HepG2 (cell line): ENCODE measurements at regions not wholly inside any gene's neighbourhood (a gene's known extent, or its start where the extent isn't known, plus 50 kb on each side); places are given as distances from the start of the nearest gene placed in this dataset.

Experiments
- ATAC-seq: fragments of 200-7000 bp; cut with Tn5 transposase; 3 replicates; pipeline ENCODE4 v1.9.1; 2020; ENCODE audit warnings: mild to moderate bottlenecking, moderate library complexity
- BruUV-seq: library from RNA; stranded (reverse); fragments of 400-500 nt; replicated peaks from 2 replicates; lab custom pipeline; 2021; lab: Mats Ljungman, UMichigan
- CTCF ChIA-PET: fragments of 300-600 bp; formaldehyde crosslinking; extraction: SDS; loops from one replicate; lab custom pipeline; 2021; ENCODE audit warnings: low total read pairs, inconsistent platforms, low intra/inter-chr PET ratio; lab: Yijun Ruan, JAX
- POLR2A ChIA-PET: fragments of 350-600 bp; sonication (Branson Sonifier 250); formaldehyde crosslinking; loops from one replicate; lab custom pipeline; 2020; ENCODE audit warnings: antibody characterized with exemption, inconsistent platforms; lab: Yijun Ruan, JAX
- DNase-seq: peaks from one replicate; pipeline ENCODE4 v3.0.0-alpha.2; 2015; ENCODE audit warnings: low spot score
- FAIRE-seq: peaks from 3 replicates; lab custom pipeline; 2011; peaks lifted over from hg19 to GRCh38; lab: Jason Lieb, UNC
- H2AFZ ChIP-seq: one replicate; pipeline ENCODE4 v1.6.1; 2011; ENCODE audit warnings: low read length, inconsistent platforms
- H3K27ac ChIP-seq: fragments of 300-600 bp; 3 replicates; pipeline ENCODE4 v1.8.0; 2011; ENCODE audit warnings: mixed run types, mild to moderate bottlenecking, mixed read lengths, low read length, inconsistent platforms; ENCODE audit not compliant: insufficient read depth; ENCODE audit errors: extremely low read length
- H3K27me3 ChIP-seq, 2 experiments: fragments of 200-600 bp in 1 of 2; 2 replicates in 1 of 2; 3 replicates in 1 of 2; pipeline versions ENCODE4 v1.6.0 to v1.8.0; 2011; ENCODE audit warnings: low read length in 2 of 2, mild to moderate bottlenecking in 2 of 2, moderate library complexity in 2 of 2, inconsistent platforms in 1 of 2; ENCODE audit not compliant: insufficient read depth in 2 of 2, control insufficient read depth in 1 of 2
- H3K36me3 ChIP-seq, 2 experiments: fragments of 200-600 bp in 1 of 2; replicated peaks in 1 of 2; 2 replicates in 1 of 2; 3 replicates in 1 of 2; pipeline versions ENCODE4 v1.5.1 to v1.8.0; 2011; ENCODE audit warnings: low read length in 2 of 2, inconsistent platforms in 1 of 2; ENCODE audit not compliant: insufficient read depth in 2 of 2, control insufficient read depth in 1 of 2
- H3K4me1 ChIP-seq: 2 replicates; pipeline ENCODE4 v1.5.1; 2012; ENCODE audit warnings: low read length, inconsistent platforms; ENCODE audit not compliant: insufficient read depth
- H3K4me2 ChIP-seq: 2 replicates; pipeline ENCODE4 v1.6.0; 2011; ENCODE audit warnings: low read depth, low read length, inconsistent platforms
- H3K4me3 ChIP-seq, 3 experiments: fragments of 200-600 bp in 1 of 3; sonication (generic), shearing (Covaris generic) in 1 of 3; replicated peaks in 1 of 3; 2 replicates each; pipeline ENCODE4 v1.5.1; 2011 to 2016; ENCODE audit warnings: low read length in 3 of 3, inconsistent platforms in 2 of 3, low read depth in 2 of 3, mild to moderate bottlenecking in 2 of 3, control low read depth in 1 of 3, mixed read lengths in 1 of 3; ENCODE audit not compliant: insufficient read depth in 1 of 3
- H3K79me2 ChIP-seq: one replicate; pipeline ENCODE4 v1.6.1; 2011; ENCODE audit warnings: low read length, inconsistent platforms; ENCODE audit not compliant: insufficient read depth
- H3K9ac ChIP-seq: 2 replicates; pipeline ENCODE4 v1.6.0; 2011; ENCODE audit warnings: mild to moderate bottlenecking, low read depth, low read length, inconsistent platforms; ENCODE audit not compliant: insufficient read depth
- H3K9me3 ChIP-seq: 2 replicates; pipeline ENCODE4 v1.5.1; 2012; ENCODE audit warnings: mild to moderate bottlenecking, low read length
- H4K20me1 ChIP-seq: 2 replicates; pipeline ENCODE4 v1.6.0; 2011; ENCODE audit warnings: inconsistent platforms, mild to moderate bottlenecking, low read length, moderate library complexity; ENCODE audit not compliant: insufficient read depth
- CEBPB ChIP-seq: IDR thresholded peaks from 2 replicates; pipeline ENCODE4 v1.6.1; 2011; ENCODE audit warnings: low read depth, low read length, improper control_type of control experiment, borderline replicate concordance
- DNMT1 ChIP-seq: sonication (generic); formaldehyde crosslinking; IDR thresholded peaks from 2 replicates; pipeline ENCODE4 v1.5.1; 2020; ENCODE audit warnings: mild to moderate bottlenecking, missing genetic modification reagents
- EED ChIP-seq: sonication (generic); formaldehyde crosslinking; IDR thresholded peaks from 2 replicates; pipeline ENCODE4 v1.5.0; 2020; ENCODE audit warnings: mild to moderate bottlenecking, missing genetic modification reagents
- ELF1 ChIP-seq: sonication (generic); formaldehyde crosslinking; IDR thresholded peaks from 2 replicates; pipeline ENCODE4 v1.4.0; 2020; ENCODE audit warnings: missing genetic modification reagents
- HNF4A ChIP-seq: sonication (generic); formaldehyde crosslinking; IDR thresholded peaks from 2 replicates; pipeline ENCODE4 v1.4.0; 2020; ENCODE audit warnings: missing genetic modification reagents
- REXO4 ChIP-seq: sonication (generic); formaldehyde crosslinking; IDR thresholded peaks from 2 replicates; pipeline ENCODE4 v1.8.0; 2022; ENCODE audit warnings: missing genetic modification reagents, mild to moderate bottlenecking, borderline replicate concordance
- SUZ12 ChIP-seq: fragments of 150-350 bp; IDR thresholded peaks from 2 replicates; pipeline ENCODE4 v1.6.1; 2014; ENCODE audit warnings: low read depth, low read length
- TAF15 ChIP-seq: fragments of 200-400 bp; formaldehyde crosslinking; IDR thresholded peaks from one replicate; pipeline ENCODE4 v1.6.1; 2018; ENCODE audit warnings: mild to moderate bottlenecking, low read depth, low read length; ENCODE audit not compliant: poor library complexity, severe bottlenecking
- ZMYM2 ChIP-seq: sonication (generic); formaldehyde crosslinking; IDR thresholded peaks from 2 replicates; pipeline ENCODE4 v1.8.0; 2022; ENCODE audit warnings: mild to moderate bottlenecking, missing genetic modification reagents
- ZNF207 ChIP-seq: fragments of 450-650 bp; IDR thresholded peaks from 2 replicates; pipeline ENCODE4 v1.6.1; 2016; ENCODE audit warnings: antibody characterized with exemption, borderline replicate concordance
- ZNF33B ChIP-seq: sonication (generic); formaldehyde crosslinking; IDR thresholded peaks from 2 replicates; pipeline ENCODE4 v1.5.1; 2020; ENCODE audit warnings: mild to moderate bottlenecking, missing genetic modification reagents
- WGBS: methylation state at CpG from one replicate; pipeline ENCODE4 v1.1.6; 2017; ENCODE audit warnings: low lambda C conversion rate; 5-methylcytosine and 5-hydroxymethylcytosine counted together
- in situ Hi-C: cut with HindIII; loops from 2 replicates; pipeline ENCODE4 v1.10.0; 2017; ENCODE audit warnings: low pct_unique_long_range_greater_than_20kb; ENCODE audit not compliant: extremely low pct_ligation_motif_present
- intact Hi-C: fragments of 100-400 bp; cut with micrococcal nuclease; formaldehyde crosslinking; loops from one replicate; pipeline ENCODE4 v1.10.0; 2022; ENCODE audit not compliant: unreplicated experiment
- TF ChIP-seq, protein P1 (sequence below): IDR thresholded peaks from 2 replicates; pipeline ENCODE4 v1.6.1; 2012; ENCODE audit warnings: low read depth, low read length, improper control_type of control experiment
- TF ChIP-seq, protein P2 (sequence below): sonication (generic); formaldehyde crosslinking; IDR thresholded peaks from 2 replicates; pipeline ENCODE4 v1.8.1; 2023; ENCODE audit warnings: mild to moderate bottlenecking, moderate library complexity, missing genetic modification reagents
- TF ChIP-seq, protein P3 (sequence below): sonication (generic); formaldehyde crosslinking; IDR thresholded peaks from 2 replicates; pipeline ENCODE4 v1.4.0; 2020; ENCODE audit warnings: missing genetic modification reagents
- TF ChIP-seq, protein P4 (sequence below): sonication (generic); formaldehyde crosslinking; IDR thresholded peaks from 2 replicates; pipeline ENCODE4 v1.4.0; 2020; ENCODE audit warnings: missing genetic modification reagents, mild to moderate bottlenecking, borderline replicate concordance

DNA sequence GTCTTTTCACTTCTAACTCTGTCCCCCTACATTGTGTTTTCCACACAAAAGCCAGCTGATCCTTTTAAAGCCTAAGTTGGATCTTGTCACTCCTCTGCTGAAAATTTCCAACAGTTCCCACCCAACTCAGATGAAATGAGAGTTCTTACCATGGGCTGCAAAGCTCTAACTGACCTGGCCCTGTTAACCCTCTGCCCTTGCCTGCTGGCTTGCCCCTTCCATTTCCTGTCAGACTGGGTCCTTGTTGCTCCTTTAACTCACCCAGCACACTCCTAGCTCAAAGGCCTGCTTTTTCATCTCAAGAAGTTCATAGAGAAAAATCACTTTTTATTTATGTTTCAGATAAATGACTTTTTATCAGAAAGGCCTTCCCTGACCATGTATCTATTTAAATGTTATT, 66.5 kb upstream of the HEY2 start (continued):
- no peak for TF ChIP-seq TAF15
- TF ChIP-seq ZNF33B (CRISPR knock-in tag), result no peak
- TF ChIP-seq, protein P1, sequence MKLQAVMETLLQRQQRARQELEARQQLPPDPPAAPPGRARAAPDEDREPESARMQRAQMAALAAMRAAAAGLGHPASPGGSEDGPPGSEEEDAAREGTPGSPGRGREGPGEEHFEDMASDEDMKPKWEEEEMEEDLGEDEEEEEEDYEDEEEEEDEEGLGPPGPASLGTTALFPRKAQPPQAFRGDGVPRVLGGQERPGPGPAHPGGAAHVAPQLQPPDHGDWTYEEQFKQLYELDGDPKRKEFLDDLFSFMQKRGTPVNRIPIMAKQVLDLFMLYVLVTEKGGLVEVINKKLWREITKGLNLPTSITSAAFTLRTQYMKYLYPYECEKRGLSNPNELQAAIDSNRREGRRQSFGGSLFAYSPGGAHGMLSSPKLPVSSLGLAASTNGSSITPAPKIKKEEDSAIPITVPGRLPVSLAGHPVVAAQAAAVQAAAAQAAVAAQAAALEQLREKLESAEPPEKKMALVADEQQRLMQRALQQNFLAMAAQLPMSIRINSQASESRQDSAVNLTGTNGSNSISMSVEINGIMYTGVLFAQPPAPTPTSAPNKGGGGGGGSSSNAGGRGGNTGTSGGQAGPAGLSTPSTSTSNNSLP, result no peak
- TF ChIP-seq, protein P2, sequence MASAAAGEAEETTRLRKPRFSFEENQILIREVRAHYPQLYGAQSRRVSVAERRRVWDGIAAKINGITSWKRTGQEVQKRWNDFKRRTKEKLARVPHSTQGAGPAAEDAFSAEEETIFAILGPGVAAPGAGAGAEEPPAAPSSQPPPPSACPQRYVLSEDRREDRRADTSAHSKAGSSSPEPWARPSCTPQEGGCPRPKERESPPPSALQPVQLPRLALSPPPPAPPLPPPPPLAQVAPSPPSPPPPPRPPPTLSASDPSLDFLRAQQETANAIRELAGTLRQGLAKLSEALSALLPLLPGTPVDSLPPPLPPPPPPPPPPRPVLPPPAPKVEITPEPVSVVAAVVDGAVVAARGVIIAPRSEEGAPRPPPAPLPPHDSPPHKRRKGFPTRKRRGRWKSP (CRISPR knock-in tag), result no peak

DNA sequence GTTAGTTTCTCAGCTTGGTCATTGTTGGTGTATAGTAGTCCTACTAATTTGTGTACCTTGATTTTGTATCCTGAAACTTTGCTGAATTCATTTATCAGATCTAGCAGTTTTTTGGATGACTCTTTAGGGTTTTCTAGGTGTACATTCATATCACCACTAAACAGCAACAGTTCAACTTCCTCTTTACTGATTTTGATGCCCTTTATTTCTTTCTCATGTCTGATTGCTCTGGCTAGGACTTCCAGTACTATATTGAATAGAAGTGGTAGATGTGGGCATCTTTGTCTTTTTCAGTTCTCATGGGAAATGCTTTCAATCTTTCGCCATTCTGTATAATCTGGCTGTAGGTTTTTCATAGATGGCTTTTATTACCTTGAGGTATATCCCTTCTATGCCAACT, 61.3 kb upstream of the HEY2 start:
- Histone ChIP-seq H3K4me2 (no peak overlapping the region), H3K79me2 (no peaks in the 10 kb centered on the region), H3K27ac (no peak overlapping the region), H3K9me3 (no peaks in the 10 kb centered on the region), H3K27me3 (no peaks in the 10 kb centered on the region), H3K4me3 (no peak overlapping the region), H3K36me3 (no peaks in the 10 kb centered on the region), H4K20me1 (no peaks in the 10 kb centered on the region), H3K9ac (no peak overlapping the region), H3K4me1 (no peaks in the 10 kb centered on the region), H2AFZ (no peak overlapping the region)
- no TSS peak for BruUV-seq
- DNase-seq (no peak), FAIRE-seq (no peak), ATAC-seq (no peak)
- 3% methylated on average over 1 of the region's 1 CpG for WGBS
- ChIA-PET POLR2A (no interaction called here), CTCF (no interaction called here)
- in situ Hi-C loops, result no loop called here
- intact Hi-C loops, result no loop called here
- no peak for TF ChIP-seq REXO4 (CRISPR knock-in tag)
- no peak for TF ChIP-seq EED (CRISPR knock-in tag)
- TF ChIP-seq, protein P3, sequence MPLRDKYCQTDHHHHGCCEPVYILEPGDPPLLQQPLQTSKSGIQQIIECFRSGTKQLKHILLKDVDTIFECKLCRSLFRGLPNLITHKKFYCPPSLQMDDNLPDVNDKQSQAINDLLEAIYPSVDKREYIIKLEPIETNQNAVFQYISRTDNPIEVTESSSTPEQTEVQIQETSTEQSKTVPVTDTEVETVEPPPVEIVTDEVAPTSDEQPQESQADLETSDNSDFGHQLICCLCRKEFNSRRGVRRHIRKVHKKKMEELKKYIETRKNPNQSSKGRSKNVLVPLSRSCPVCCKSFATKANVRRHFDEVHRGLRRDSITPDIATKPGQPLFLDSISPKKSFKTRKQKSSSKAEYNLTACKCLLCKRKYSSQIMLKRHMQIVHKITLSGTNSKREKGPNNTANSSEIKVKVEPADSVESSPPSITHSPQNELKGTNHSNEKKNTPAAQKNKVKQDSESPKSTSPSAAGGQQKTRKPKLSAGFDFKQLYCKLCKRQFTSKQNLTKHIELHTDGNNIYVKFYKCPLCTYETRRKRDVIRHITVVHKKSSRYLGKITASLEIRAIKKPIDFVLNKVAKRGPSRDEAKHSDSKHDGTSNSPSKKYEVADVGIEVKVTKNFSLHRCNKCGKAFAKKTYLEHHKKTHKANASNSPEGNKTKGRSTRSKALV (CRISPR knock-in tag), result no peak
- no peak for TF ChIP-seq ZMYM2 (CRISPR knock-in tag)
- TF ChIP-seq ELF1 (CRISPR knock-in tag), result no peak
- TF ChIP-seq, protein P4, sequence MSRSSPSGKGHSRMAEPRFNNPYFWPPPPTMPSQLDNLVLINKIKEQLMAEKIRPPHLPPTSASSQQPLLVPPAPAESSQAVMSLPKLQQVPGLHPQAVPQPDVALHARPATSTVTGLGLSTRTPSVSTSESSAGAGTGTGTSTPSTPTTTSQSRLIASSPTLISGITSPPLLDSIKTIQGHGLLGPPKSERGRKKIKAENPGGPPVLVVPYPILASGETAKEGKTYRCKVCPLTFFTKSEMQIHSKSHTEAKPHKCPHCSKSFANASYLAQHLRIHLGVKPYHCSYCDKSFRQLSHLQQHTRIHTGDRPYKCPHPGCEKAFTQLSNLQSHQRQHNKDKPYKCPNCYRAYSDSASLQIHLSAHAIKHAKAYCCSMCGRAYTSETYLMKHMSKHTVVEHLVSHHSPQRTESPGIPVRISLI (CRISPR knock-in tag), result no peak
- TF ChIP-seq HNF4A (CRISPR knock-in tag), result no peak
- no peak for TF ChIP-seq ZNF207
- no peak for TF ChIP-seq SUZ12
- no peak for TF ChIP-seq ZNF33B (CRISPR knock-in tag)
- TF ChIP-seq DNMT1, result no peak
- no peak for TF ChIP-seq CEBPB
